ENCODE measurements at regions not wholly inside any gene's neighbourhood (a gene's known extent, or its start where the extent isn't known, plus 50 kb on each side); places are given as distances from the start of the nearest gene placed in this dataset.
"Not testable (repeated sequence)": the region's sequence is repeated elsewhere in the genome, so short reads cannot be mapped to it uniquely, and the experiment has no call there.

GRCh38 chr1:43042773-43043457, 84.2 kb upstream of the SLC2A1 start:
- no peak for DNase-seq (ENCODE audit: extremely low read depth in 1 of 2, low read depth in 1 of 2)

GRCh38 chr1:43042127-43042526, 83.5 kb upstream of the SLC2A1 start:
- DNase-seq (ENCODE audit: extremely low read depth in 1 of 2, low read depth in 1 of 2): no peak

- DNase-seq (ENCODE audit: extremely low read depth in 1 of 2, low read depth in 1 of 2): no peak
Measured at GRCh38 chr1:43041591-43041990, 82.9 kb upstream of the SLC2A1 start.

- DNase-seq (ENCODE audit: extremely low read depth in 1 of 2, low read depth in 1 of 2): no peak
Measured at GRCh38 chr1:43039228-43040055, 80.8 kb upstream of the SLC2A1 start.

GRCh38 chr1:43038232-43038935, 79.7 kb upstream of the SLC2A1 start:
- no peak for DNase-seq (ENCODE audit: extremely low read depth in 1 of 2, low read depth in 1 of 2)

GRCh38 chr1:43037466-43037865, 78.8 kb upstream of the SLC2A1 start:
- no peak for DNase-seq (ENCODE audit: extremely low read depth in 1 of 2, low read depth in 1 of 2)

GRCh38 chr1:43036932-43037331, 78.3 kb upstream of the SLC2A1 start:
- DNase-seq (ENCODE audit: extremely low read depth in 1 of 2, low read depth in 1 of 2): no peak

GRCh38 chr1:43035821-43036741, 77.4 kb upstream of the SLC2A1 start:
- no peak for DNase-seq (ENCODE audit: extremely low read depth in 1 of 2, low read depth in 1 of 2)

- DNase-seq (ENCODE audit: extremely low read depth in 1 of 2, low read depth in 1 of 2): no peak
Measured at GRCh38 chr1:43034778-43035177, 76.1 kb upstream of the SLC2A1 start.

- DNase-seq (ENCODE audit: extremely low read depth in 1 of 2, low read depth in 1 of 2): no peak
Measured at GRCh38 chr1:43034195-43034658, 75.6 kb upstream of the SLC2A1 start.

GRCh38 chr1:43031316-43032203, 72.9 kb upstream of the SLC2A1 start:
- DNase-seq (ENCODE audit: extremely low read depth in 1 of 2, low read depth in 1 of 2): no peak

GRCh38 chr1:43024905-43025304, 66.2 kb upstream of the SLC2A1 start:
- no peak for DNase-seq (ENCODE audit: extremely low read depth in 1 of 2, low read depth in 1 of 2)

GRCh38 chr1:43021547-43022474, 63.1 kb upstream of the SLC2A1 start:
- no peak for DNase-seq (ENCODE audit: extremely low read depth in 1 of 2, low read depth in 1 of 2)

GRCh38 chr1:43019226-43019625, 60.6 kb upstream of the SLC2A1 start:
- DNase-seq (ENCODE audit: extremely low read depth in 1 of 2, low read depth in 1 of 2): no peak

- no peak for DNase-seq (ENCODE audit: extremely low read depth in 1 of 2, low read depth in 1 of 2)
Measured at GRCh38 chr1:43018121-43018520, 59.5 kb upstream of the SLC2A1 start.

GRCh38 chr1:43015269-43015668, 56.6 kb upstream of the SLC2A1 start:
- no peak for DNase-seq (ENCODE audit: extremely low read depth in 1 of 2, low read depth in 1 of 2)

- not testable (repeated sequence) for DNase-seq (ENCODE audit: extremely low read depth in 1 of 2, low read depth in 1 of 2)
Measured at GRCh38 chr1:43014579-43014978, 55.9 kb upstream of the SLC2A1 start.

- no peak for DNase-seq (ENCODE audit: extremely low read depth in 1 of 2, low read depth in 1 of 2)
Measured at GRCh38 chr1:43011020-43011419, 52.4 kb upstream of the SLC2A1 start.

Data from stimulated activated CD8-positive, alpha-beta memory T cell treated with anti-CD3 and anti-CD28 coated beads, Interleukin-7, amount 100 ng/mL, for 48 hours (primary cell).